B cell (primary cell): ENCODE measurements at regions not wholly inside any gene's neighbourhood (a gene's known extent, or its start where the extent isn't known, plus 50 kb on each side); places are given as distances from the start of the nearest gene placed in this dataset.

Source experiments
- CTCF ChIP-seq: fragments of 200-600 bp; IDR thresholded peaks from one replicate; pipeline ENCODE4 v1.8.0; 2022; ENCODE audit warnings: antibody characterized with exemption, mild to moderate bottlenecking
- EZH2 ChIP-seq: IDR thresholded peaks from 2 replicates; pipeline ENCODE4 v1.6.1; 2012; ENCODE audit warnings: borderline replicate concordance, low read depth, mild to moderate bottlenecking, moderate library complexity, low read length; ENCODE audit not compliant: insufficient read depth, poor library complexity, severe bottlenecking

- TF ChIP-seq CTCF (no peak), EZH2 (no peak)
Observed at GRCh38 chr11:46181843-46182424, 60.7 kb upstream of the PHF21A start.
